GM12873 (cell line): ENCODE measurements at regions not wholly inside any gene's neighbourhood (a gene's known extent, or its start where the extent isn't known, plus 50 kb on each side); places are given as distances from the start of the nearest gene placed in this dataset.

Experiments
- CTCF ChIP-seq: IDR thresholded peaks from 2 replicates; pipeline ENCODE4 v1.5.1; 2012; ENCODE audit warnings: low read depth, mild to moderate bottlenecking, moderate library complexity, low read length, control low read depth; ENCODE audit not compliant: insufficient read depth; ENCODE audit errors: missing control alignments

- TF ChIP-seq CTCF = no peak
Observed at GRCh38 chr17:6240001-6240400, 169.8 kb downstream of the WSCD1 start.

DNA sequence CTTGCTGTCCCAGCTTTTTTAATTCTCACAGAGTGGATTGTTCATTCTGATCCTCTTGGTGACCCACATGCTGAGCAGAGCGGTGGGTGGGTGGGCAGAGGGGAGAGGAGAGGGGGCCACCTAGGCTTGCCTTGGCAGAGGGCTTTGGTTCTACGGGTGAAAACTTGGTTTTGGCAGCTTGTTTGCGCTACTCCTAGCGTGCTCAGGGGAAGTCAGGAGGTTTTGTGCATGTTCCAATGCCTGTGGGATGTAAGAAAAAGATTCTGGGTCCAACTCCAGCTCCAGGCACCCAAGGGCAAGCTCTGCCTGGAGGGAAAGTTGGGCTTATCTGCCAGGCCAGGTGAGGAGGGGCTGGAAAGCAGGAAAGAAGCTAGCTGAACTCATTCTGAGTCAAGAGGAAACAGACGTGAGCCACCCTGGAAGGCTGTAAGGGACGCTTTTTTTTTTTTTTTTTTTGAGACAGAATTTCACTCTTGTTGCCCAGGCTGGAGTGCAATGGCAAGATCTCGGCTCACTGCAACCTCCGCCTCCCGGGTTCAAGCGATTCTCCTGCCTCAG lies 169.1 kb downstream of the WSCD1 start:
- TF ChIP-seq CTCF = no peak

- no peak for TF ChIP-seq CTCF
Observed at GRCh38 chr17:6233856-6234255, 163.7 kb downstream of the WSCD1 start.

- TF ChIP-seq CTCF = no peak
Observed at GRCh38 chr17:6233339-6233738, 163.2 kb downstream of the WSCD1 start.

DNA sequence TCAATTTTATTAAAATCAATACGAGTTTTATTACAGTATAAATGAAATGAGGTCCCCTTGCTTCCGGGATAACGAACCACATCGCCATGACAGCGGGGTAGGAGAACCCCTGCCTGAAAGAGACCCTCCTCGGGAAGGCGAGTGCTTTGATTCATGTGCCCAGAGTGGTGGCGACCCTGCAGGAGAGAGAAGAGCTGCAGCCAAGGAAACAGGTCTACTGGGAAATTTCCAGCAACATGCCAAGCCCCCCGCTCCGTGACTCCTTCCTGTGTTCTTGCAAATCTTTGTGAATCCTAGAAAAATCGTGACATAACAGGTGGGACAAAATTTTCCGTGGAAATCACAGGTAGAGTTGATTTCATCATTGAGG lies 162.5 kb downstream of the WSCD1 start:
- no peak for TF ChIP-seq CTCF

GRCh38 chr17:6231886-6232731 lies 161.9 kb downstream of the WSCD1 start:
- no peak for TF ChIP-seq CTCF

- TF ChIP-seq CTCF = no peak
Observed at GRCh38 chr17:6231465-6231864, 161.3 kb downstream of the WSCD1 start.
